WERI-Rb-1 (cell line): ENCODE measurements at regions not wholly inside any gene's neighbourhood (a gene's known extent, or its start where the extent isn't known, plus 50 kb on each side); places are given as distances from the start of the nearest gene placed in this dataset.
A peak's percentile ranks its signal among the peaks of the same experiment; 100 is the strongest.

Source experiments
- DNase-seq: peaks from one replicate; pipeline ENCODE4 v3.0.0-alpha.2; 2020
- H3K27ac ChIP-seq: fragments of 250-450 bp; sonication (Bioruptor Pico); 2 replicates; pipeline ENCODE4 v1.5.1; 2020; ENCODE audit warnings: mild to moderate bottlenecking, moderate library complexity
- H3K27me3 ChIP-seq: fragments of 250-450 bp; sonication (Bioruptor Pico); 2 replicates; pipeline ENCODE4 v1.5.1; 2021; ENCODE audit warnings: mild to moderate bottlenecking, low read depth, moderate library complexity; ENCODE audit not compliant: insufficient read depth, severe bottlenecking
- H3K36me3 ChIP-seq: fragments of 250-450 bp; sonication (Bioruptor Pico); 2 replicates; pipeline ENCODE4 v1.5.1; 2020; ENCODE audit warnings: mild to moderate bottlenecking, moderate library complexity
- H3K4me3 ChIP-seq: 2 replicates; pipeline ENCODE4 v1.5.1; 2011; ENCODE audit warnings: low read depth, mild to moderate bottlenecking, control low read depth, low read length
- H3K9me3 ChIP-seq: fragments of 250-450 bp; sonication (Bioruptor Pico); 2 replicates; pipeline ENCODE4 v1.5.1; 2021; ENCODE audit warnings: mild to moderate bottlenecking, moderate library complexity; ENCODE audit not compliant: severe bottlenecking
- CTCF ChIP-seq: IDR thresholded peaks from 2 replicates; pipeline ENCODE4 v1.5.1; 2011; ENCODE audit warnings: low read depth, mild to moderate bottlenecking, control low read depth, inconsistent platforms, low read length

- H3K9me3 ChIP-seq = no peaks in the 10 kb centered on the region
- H3K4me3 ChIP-seq = no peak overlapping the region
- H3K36me3 ChIP-seq = no peaks in the 10 kb centered on the region
- no peak for TF ChIP-seq CTCF
- peaks cover 33% of the 10 kb centered on the region for H3K27me3 ChIP-seq
- DNase-seq = no peak
- H3K27ac ChIP-seq = no peak overlapping the region
These were observed 146.5 kb downstream of the SH3BGRL start for GRCh38 chrX:81348388-81348787.

GRCh38 chrX:81354954-81355353, 153.1 kb downstream of the SH3BGRL start:
- Histone ChIP-seq H3K27me3 (peaks cover 37% of the 10 kb centered on the region), H3K4me3 (no peak overlapping the region), H3K27ac (no peak overlapping the region), H3K9me3 (no peaks in the 10 kb centered on the region), H3K36me3 (no peaks in the 10 kb centered on the region)
- TF ChIP-seq CTCF = no peak
- DNase-seq = no peak

GRCh38 chrX:81355436-81355835, 153.5 kb downstream of the SH3BGRL start:
- TF ChIP-seq CTCF = no peak
- no peaks in the 10 kb centered on the region for H3K36me3 ChIP-seq
- H3K9me3 ChIP-seq = no peaks in the 10 kb centered on the region
- no peak overlapping the region for H3K4me3 ChIP-seq
- no peak for DNase-seq
- H3K27ac ChIP-seq = no peak overlapping the region
- peaks cover 38% of the 10 kb centered on the region for H3K27me3 ChIP-seq

- Histone ChIP-seq H3K27ac (no peak overlapping the region), H3K27me3 (peaks cover 54% of the 10 kb centered on the region), H3K4me3 (no peak overlapping the region), H3K9me3 (no peaks in the 10 kb centered on the region), H3K36me3 (no peaks in the 10 kb centered on the region)
- TF ChIP-seq CTCF = no peak
- DNase-seq = no peak
These were observed 165.4 kb downstream of the SH3BGRL start for GRCh38 chrX:81367291-81367690.

- no peaks in the 10 kb centered on the region for H3K36me3 ChIP-seq
- peaks cover 44% of the 10 kb centered on the region for H3K27me3 ChIP-seq
- no peaks in the 10 kb centered on the region for H3K9me3 ChIP-seq
- H3K4me3 ChIP-seq = no peak overlapping the region
- TF ChIP-seq CTCF = peak; percentile 15; the same call in 1 of the 2 replicates
- no peak overlapping the region for H3K27ac ChIP-seq
- DNase-seq = no peak
These were observed 175.4 kb downstream of the SH3BGRL start for GRCh38 chrX:81377329-81377728.

GRCh38 chrX:81378560-81378959, 176.7 kb downstream of the SH3BGRL start:
- no peak for DNase-seq
- Histone ChIP-seq H3K4me3 (no peak overlapping the region), H3K27ac (no peak overlapping the region), H3K36me3 (no peaks in the 10 kb centered on the region), H3K27me3 (peaks cover 49% of the 10 kb centered on the region), H3K9me3 (no peaks in the 10 kb centered on the region)
- TF ChIP-seq CTCF = no peak
